Immature natural killer cell (primary cell): ENCODE measurements at regions not wholly inside any gene's neighbourhood (a gene's known extent, or its start where the extent isn't known, plus 50 kb on each side); places are given as distances from the start of the nearest gene placed in this dataset.
"Not testable (repeated sequence)": the region's sequence is repeated elsewhere in the genome, so short reads cannot be mapped to it uniquely, and the experiment has no call there.

Source experiments
- DNase-seq, 3 donors: peaks; one replicate each; pipeline ENCODE4 v3.0.0; 2022; ENCODE audit warnings: mixed read lengths in 1 of 3
- H3K27ac Mint-ChIP-seq, 6 donors: one replicate each; pipeline ENCODE4 v1.8.0; 2020; ENCODE audit warnings: mixed read lengths in 6 of 6, mild to moderate bottlenecking in 5 of 6, inconsistent platforms in 4 of 6, moderate library complexity in 3 of 6
- H3K27me3 Mint-ChIP-seq, 3 donors: one replicate each; pipeline ENCODE4 v1.8.0; 2020 to 2021; ENCODE audit warnings: low read depth in 3 of 3, mild to moderate bottlenecking in 3 of 3, mixed read lengths in 3 of 3, moderate library complexity in 3 of 3, inconsistent platforms in 1 of 3
- H3K36me3 Mint-ChIP-seq, 3 donors: one replicate each; pipeline ENCODE4 v1.8.0; 2020; ENCODE audit warnings: mixed read lengths in 3 of 3, inconsistent platforms in 2 of 3, mild to moderate bottlenecking in 2 of 3
- H3K4me1 Mint-ChIP-seq, 2 donors: one replicate each; pipeline ENCODE4 v1.8.0; 2020; ENCODE audit warnings: inconsistent platforms in 2 of 2, mild to moderate bottlenecking in 2 of 2, mixed read lengths in 2 of 2, moderate library complexity in 1 of 2
- H3K4me3 Mint-ChIP-seq, 5 donors: one replicate each; pipeline ENCODE4 v1.8.0; 2020; ENCODE audit warnings: mild to moderate bottlenecking in 5 of 5, mixed read lengths in 5 of 5, inconsistent platforms in 3 of 5, moderate library complexity in 3 of 5
- H3K9me3 Mint-ChIP-seq, 6 donors: one replicate each; pipeline ENCODE4 v1.8.0; 2020; ENCODE audit warnings: mild to moderate bottlenecking in 6 of 6, mixed read lengths in 6 of 6, inconsistent platforms in 4 of 6, moderate library complexity in 3 of 6

GRCh38 chr4:138460477-138461414, 218.6 kb upstream of the SLC7A11 start:
- Mint-ChIP-seq H3K27me3 (no peaks in the 10 kb centered on the region), H3K36me3 (no peaks in the 10 kb centered on the region), H3K27ac (no peak overlapping the region), H3K9me3 (peaks cover 2 to 34% (median 11%) of the 10 kb centered on the region in 6 donors), H3K4me1 (no peaks in the 10 kb centered on the region), H3K4me3 (no peak overlapping the region)
- no peak for DNase-seq

- Mint-ChIP-seq H3K9me3 (peaks cover 0 to 24% (median 7%) of the 10 kb centered on the region in 6 donors), H3K36me3 (no peaks in the 10 kb centered on the region), H3K4me3 (no peak overlapping the region), H3K27me3 (peaks cover 0 to 1% (median 0%) of the 10 kb centered on the region in 3 donors), H3K27ac (no peak overlapping the region), H3K4me1 (no peaks in the 10 kb centered on the region)
- no peak for DNase-seq
These were observed 216.6 kb upstream of the SLC7A11 start for GRCh38 chr4:138458751-138459150.

GRCh38 chr4:138456349-138456748, 214.2 kb upstream of the SLC7A11 start:
- DNase-seq, H3K27ac Mint-ChIP-seq, H3K27me3 Mint-ChIP-seq, H3K4me1 Mint-ChIP-seq, H3K4me3 Mint-ChIP-seq, H3K36me3 Mint-ChIP-seq: not testable (repeated sequence)
- H3K9me3 Mint-ChIP-seq = peaks cover 2 to 16% (median 4%) of the 10 kb centered on the region in 6 donors

GRCh38 chr4:138455097-138455496, 212.9 kb upstream of the SLC7A11 start:
- Mint-ChIP-seq H3K27me3 (peaks cover 0 to 1% (median 1%) of the 10 kb centered on the region in 3 donors), H3K4me1 (no peaks in the 10 kb centered on the region), H3K36me3 (no peaks in the 10 kb centered on the region), H3K9me3 (peaks cover 0 to 13% (median 3%) of the 10 kb centered on the region in 6 donors), H3K27ac (no peak overlapping the region), H3K4me3 (no peak overlapping the region)
- no peak for DNase-seq

- no peak for DNase-seq
- Mint-ChIP-seq H3K9me3 (peaks cover 3 to 7% (median 6%) of the 10 kb centered on the region in 6 donors), H3K4me1 (no peaks in the 10 kb centered on the region), H3K36me3 (no peaks in the 10 kb centered on the region), H3K27ac (no peak overlapping the region), H3K27me3 (peaks cover 0 to 1% (median 1%) of the 10 kb centered on the region in 3 donors), H3K4me3 (no peak overlapping the region)
These were observed 210.7 kb upstream of the SLC7A11 start for GRCh38 chr4:138452826-138453225.

GRCh38 chr4:138451276-138451663, 209.1 kb upstream of the SLC7A11 start:
- H3K4me1 Mint-ChIP-seq = no peaks in the 10 kb centered on the region
- no peak overlapping the region for H3K4me3 Mint-ChIP-seq
- no peak overlapping the region for H3K27ac Mint-ChIP-seq
- H3K36me3 Mint-ChIP-seq = no peaks in the 10 kb centered on the region
- peaks cover 2 to 10% (median 7%) of the 10 kb centered on the region in 6 donors for H3K9me3 Mint-ChIP-seq
- DNase-seq = no peak
- peaks cover 0 to 1% (median 1%) of the 10 kb centered on the region in 3 donors for H3K27me3 Mint-ChIP-seq

- H3K4me1 Mint-ChIP-seq = no peaks in the 10 kb centered on the region
- peaks cover 2 to 10% (median 5%) of the 10 kb centered on the region in 6 donors for H3K9me3 Mint-ChIP-seq
- H3K27me3 Mint-ChIP-seq = peaks cover 0 to 1% (median 1%) of the 10 kb centered on the region in 3 donors
- no peak overlapping the region for H3K4me3 Mint-ChIP-seq
- H3K27ac Mint-ChIP-seq = no peak overlapping the region
- H3K36me3 Mint-ChIP-seq = no peaks in the 10 kb centered on the region
- no peak for DNase-seq
These were observed 208.6 kb upstream of the SLC7A11 start for GRCh38 chr4:138450546-138451275.

GRCh38 chr4:138449938-138450337, 207.8 kb upstream of the SLC7A11 start:
- H3K27me3 Mint-ChIP-seq = peaks cover 0 to 1% (median 0%) of the 10 kb centered on the region in 3 donors
- peaks cover 0 to 16% (median 5%) of the 10 kb centered on the region in 6 donors for H3K9me3 Mint-ChIP-seq
- H3K4me3 Mint-ChIP-seq = no peak overlapping the region
- no peaks in the 10 kb centered on the region for H3K4me1 Mint-ChIP-seq
- no peak overlapping the region for H3K27ac Mint-ChIP-seq
- H3K36me3 Mint-ChIP-seq = no peaks in the 10 kb centered on the region
- DNase-seq = no peak

- no peaks in the 10 kb centered on the region for H3K36me3 Mint-ChIP-seq
- DNase-seq = no peak
These were observed 206.0 kb upstream of the SLC7A11 start for GRCh38 chr4:138448169-138448568.

GRCh38 chr4:138446456-138446855, 204.3 kb upstream of the SLC7A11 start:
- Mint-ChIP-seq H3K9me3 (peaks cover 3 to 30% (median 11%) of the 10 kb centered on the region in 6 donors), H3K36me3 (peaks cover 0 to 3% (median 0%) of the 10 kb centered on the region in 3 donors), H3K4me3 (no peak overlapping the region), H3K27ac (no peak overlapping the region), H3K4me1 (no peaks in the 10 kb centered on the region), H3K27me3 (no peaks in the 10 kb centered on the region)
- no peak for DNase-seq

More at GRCh38 chr4:138448169-138448568, 206.0 kb upstream of the SLC7A11 start:
- Mint-ChIP-seq H3K4me1 (no peaks in the 10 kb centered on the region), H3K4me3 (no peak overlapping the region), H3K9me3 (peaks cover 3 to 24% (median 5%) of the 10 kb centered on the region in 6 donors), H3K27me3 (peaks cover 0 to 1% (median 0%) of the 10 kb centered on the region in 3 donors), H3K27ac (no peak overlapping the region)

- no peak overlapping the region for H3K4me3 Mint-ChIP-seq
- peaks cover 0 to 3% (median 0%) of the 10 kb centered on the region in 3 donors for H3K36me3 Mint-ChIP-seq
- no peaks in the 10 kb centered on the region for H3K4me1 Mint-ChIP-seq
- H3K27ac Mint-ChIP-seq = no peak overlapping the region
- H3K9me3 Mint-ChIP-seq = peaks cover 5 to 37% (median 11%) of the 10 kb centered on the region in 6 donors
- DNase-seq = no peak
- no peaks in the 10 kb centered on the region for H3K27me3 Mint-ChIP-seq
These were observed 202.9 kb upstream of the SLC7A11 start for GRCh38 chr4:138445098-138445497.

- DNase-seq = no peak
- Mint-ChIP-seq H3K4me3 (no peak overlapping the region), H3K9me3 (peaks cover 2 to 43% (median 9%) of the 10 kb centered on the region in 6 donors), H3K4me1 (no peaks in the 10 kb centered on the region), H3K36me3 (peaks cover 0 to 3% (median 0%) of the 10 kb centered on the region in 3 donors), H3K27me3 (peaks cover 0 to 2% (median 0%) of the 10 kb centered on the region in 3 donors), H3K27ac (no peak overlapping the region)
These were observed 202.1 kb upstream of the SLC7A11 start for GRCh38 chr4:138444260-138444659.

- peaks cover 0 to 2% (median 0%) of the 10 kb centered on the region in 3 donors for H3K27me3 Mint-ChIP-seq
- peaks cover 0 to 3% (median 0%) of the 10 kb centered on the region in 3 donors for H3K36me3 Mint-ChIP-seq
- H3K4me1 Mint-ChIP-seq = no peaks in the 10 kb centered on the region
- no peak for DNase-seq
- H3K27ac Mint-ChIP-seq = no peak overlapping the region
- H3K9me3 Mint-ChIP-seq = peaks cover 8 to 43% (median 20%) of the 10 kb centered on the region in 6 donors
- no peak overlapping the region for H3K4me3 Mint-ChIP-seq
These were observed 197.0 kb upstream of the SLC7A11 start for GRCh38 chr4:138439143-138439581.

- Mint-ChIP-seq H3K36me3 (peaks cover 0 to 3% (median 0%) of the 10 kb centered on the region in 3 donors), H3K4me3 (no peak overlapping the region)
These were observed 196.5 kb upstream of the SLC7A11 start for GRCh38 chr4:138438608-138439007.

More at GRCh38 chr4:138438608-138439007, 196.5 kb upstream of the SLC7A11 start:
- Mint-ChIP-seq H3K9me3 (peaks cover 11 to 48% (median 21%) of the 10 kb centered on the region in 6 donors), H3K27ac (no peak overlapping the region), H3K4me1 (no peaks in the 10 kb centered on the region), H3K27me3 (peaks cover 0 to 2% (median 0%) of the 10 kb centered on the region in 3 donors)
- DNase-seq = no peak
